Activated gamma-delta T cell treated with Interleukin-2 at 50 U/mL for 16 hours (primary cell): ENCODE measurements at regions not wholly inside any gene's neighbourhood (a gene's known extent, or its start where the extent isn't known, plus 50 kb on each side); places are given as distances from the start of the nearest gene placed in this dataset.
A peak's percentile ranks its signal among the peaks of the same experiment; 100 is the strongest.
"Not testable (repeated sequence)": the region's sequence is repeated elsewhere in the genome, so short reads cannot be mapped to it uniquely, and the experiment has no call there.

Experiments
- DNase-seq: peaks from one replicate; pipeline ENCODE4 v3.0.0-alpha.2; 2020

DNA sequence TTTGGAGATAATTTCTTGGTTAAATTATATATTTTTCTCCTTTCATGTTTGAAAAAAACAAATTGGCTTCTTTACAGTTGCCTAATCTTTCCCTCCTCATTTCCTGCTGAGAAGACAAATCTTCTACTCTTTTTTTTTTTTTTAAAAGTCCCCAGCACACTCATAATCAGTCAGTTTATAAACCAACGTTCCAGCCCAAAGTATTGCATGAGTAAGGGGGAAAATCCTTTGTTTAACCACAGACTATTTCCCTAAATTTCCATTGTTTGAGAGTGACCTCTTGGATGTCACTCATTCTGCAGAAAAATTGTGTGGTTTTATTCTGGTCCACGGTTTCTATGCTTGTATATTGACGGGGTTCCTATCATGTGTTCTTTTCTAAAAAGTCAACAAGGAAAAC, 55.1 kb upstream of the TLR4 start:
- no peak for DNase-seq

DNA sequence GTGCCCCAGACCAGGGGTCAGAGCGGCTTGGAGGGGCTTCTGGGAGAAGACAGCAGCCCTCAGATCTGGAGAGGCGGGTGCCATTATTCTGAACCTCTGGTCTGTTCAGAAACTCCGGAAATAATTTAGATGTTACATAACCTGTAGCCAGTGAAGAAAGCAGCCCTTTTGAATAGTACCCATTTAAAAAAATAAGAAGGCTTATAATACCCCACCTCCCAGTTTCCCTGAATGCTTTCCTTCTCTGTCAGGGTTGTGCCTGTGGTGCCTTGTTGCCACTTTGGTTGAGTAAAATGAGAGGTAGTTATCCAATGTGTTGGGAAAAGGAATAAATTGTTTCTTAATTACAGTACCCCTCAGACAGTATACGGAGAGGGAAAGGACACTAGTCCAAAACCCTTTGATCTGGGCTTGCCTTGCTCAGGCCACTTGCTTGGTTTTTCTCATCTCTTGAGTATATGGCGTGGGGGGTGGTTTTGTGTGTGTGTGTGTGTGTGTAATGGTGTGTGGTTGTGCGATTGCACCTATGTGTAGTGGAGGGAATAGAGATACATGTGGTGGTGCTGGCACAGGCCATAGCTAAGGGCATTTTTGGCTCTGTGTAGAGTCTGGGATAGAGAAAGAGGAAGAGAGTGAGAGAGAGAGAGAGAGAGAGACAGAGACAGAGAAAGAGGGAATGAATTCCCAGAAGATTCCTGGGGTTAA, 59.1 kb upstream of the TLR4 start:
- DNase-seq: no peak

DNA sequence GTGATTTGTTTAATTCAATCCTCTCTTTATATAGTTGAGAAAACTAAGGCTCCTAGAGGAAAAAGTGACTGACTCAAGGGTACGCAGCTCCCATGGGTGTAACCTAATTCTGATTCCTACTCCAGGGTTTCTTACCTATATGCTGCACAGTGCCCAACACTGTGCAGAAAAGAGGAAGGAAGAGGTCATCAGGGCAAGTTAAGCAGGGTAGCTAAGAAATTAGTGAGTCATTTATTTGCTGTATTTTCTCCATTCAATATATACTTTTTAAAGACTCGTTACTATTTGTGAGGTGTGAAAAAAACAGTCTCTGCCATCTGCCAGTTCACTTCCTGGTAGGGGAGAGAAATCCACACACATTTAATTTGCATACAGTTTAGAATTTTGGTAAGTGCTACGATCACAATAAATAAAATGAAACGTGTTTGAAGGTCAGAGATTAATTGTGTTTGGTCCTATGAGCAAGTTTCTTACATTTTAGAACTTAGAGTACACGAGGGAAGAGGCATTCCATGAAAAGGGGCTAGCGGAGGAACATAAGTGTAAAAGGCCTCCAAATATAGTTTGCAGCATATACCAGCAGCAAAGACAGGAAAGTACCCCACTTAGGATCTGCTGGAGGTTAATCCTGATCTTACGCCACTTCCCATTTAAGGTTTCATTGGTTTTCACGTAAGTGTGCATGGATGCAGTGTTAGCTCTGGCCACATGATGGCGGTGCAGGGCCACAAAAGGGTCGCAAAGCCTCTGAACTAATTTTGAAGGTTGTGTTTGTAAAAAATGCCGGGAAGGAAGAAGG, 59.9 kb upstream of the TLR4 start:
- peak; percentile 16 for DNase-seq

DNA sequence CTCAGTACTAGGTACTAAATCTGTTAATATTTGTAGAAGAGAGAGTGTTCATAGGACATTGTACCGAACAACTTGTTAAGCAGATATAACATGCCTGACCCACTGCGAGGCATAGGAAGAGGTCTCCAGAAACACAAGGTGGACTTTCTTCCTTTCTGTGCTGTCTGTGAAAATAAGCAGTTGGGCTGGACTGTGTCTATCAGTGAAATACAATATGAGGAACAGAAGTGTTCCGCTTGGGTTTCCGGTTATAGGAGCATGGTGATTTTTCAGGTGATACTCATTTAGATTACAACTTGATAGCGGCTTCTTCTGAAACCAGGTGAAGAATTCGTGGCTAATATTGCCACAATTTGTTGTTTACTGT, 60.9 kb upstream of the TLR4 start:
- DNase-seq: no peak

DNA sequence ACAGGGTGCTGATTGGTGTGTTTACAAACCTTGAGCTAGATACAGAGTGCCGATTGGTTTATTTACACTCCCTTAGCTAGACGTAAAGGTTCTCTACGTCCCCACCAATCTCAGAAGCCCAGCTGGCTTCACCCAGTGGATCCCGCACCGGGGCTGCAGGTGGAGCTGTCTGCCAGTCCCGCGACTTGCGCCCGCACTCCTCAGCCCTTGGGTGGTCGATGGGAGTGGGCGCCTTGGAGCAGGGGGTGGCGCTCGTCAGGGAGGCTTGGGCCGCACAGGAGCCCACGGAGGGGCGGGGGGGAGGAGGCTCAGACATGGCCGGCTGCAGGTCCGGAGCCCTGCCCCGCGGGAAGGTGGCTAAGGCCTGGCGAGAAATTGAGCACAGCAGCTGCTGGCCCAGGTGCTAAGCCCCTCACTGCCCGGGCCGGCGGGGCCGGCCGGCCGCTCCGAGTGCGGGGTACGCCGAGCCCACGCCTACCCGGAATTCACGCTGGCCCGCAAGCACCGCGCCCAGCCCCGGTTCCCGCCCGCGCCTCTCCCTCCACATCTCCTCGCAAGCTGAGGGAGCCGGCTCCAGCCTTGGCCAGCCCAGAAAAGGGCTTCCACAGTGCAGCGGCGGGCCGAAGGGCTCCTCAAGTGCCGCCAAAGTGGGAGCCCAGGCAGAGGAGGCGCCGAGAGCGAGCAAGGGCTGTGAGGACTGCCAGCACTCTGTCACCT, 61.5 kb upstream of the TLR4 start:
- DNase-seq: not testable (repeated sequence)

DNA sequence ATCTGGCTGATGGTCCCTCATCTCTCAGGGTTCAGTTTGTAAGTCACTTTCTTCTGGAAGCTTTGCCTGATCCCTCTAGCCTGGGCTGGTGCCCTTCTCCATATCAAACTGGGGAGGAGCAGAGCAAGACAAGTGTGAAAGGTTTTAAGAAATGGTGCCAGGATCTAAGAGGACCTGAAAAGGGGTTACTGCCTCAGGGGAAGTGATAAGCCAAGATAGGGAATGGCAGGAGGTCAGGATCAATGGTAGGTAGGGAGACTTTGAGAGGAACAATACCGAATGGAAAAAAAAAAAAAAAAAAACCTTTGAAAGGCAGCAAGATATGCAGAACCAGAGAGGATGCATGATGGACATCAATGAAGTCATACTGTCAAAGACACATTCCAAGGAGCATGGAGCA, 67.5 kb upstream of the TLR4 start:
- DNase-seq: no peak

DNA sequence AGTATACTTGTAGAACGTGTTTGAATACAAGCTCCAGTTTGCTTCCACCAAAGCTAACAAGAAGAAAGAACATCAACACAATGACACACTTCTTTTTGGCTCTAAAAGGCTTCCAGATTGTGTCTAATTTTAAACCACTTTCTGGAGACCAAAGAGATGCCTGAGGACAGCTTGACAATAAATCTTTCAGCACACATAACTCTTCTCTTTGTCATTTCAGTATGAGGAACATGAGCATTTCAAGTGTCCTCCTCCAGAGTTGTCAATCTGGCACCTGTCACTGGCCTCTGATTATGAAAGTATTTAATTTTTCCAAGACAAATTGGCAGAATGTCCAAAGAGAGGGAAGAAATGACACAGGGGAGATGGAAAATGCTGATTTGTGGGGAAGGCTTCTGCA, 79.0 kb upstream of the TLR4 start:
- no peak for DNase-seq

DNA sequence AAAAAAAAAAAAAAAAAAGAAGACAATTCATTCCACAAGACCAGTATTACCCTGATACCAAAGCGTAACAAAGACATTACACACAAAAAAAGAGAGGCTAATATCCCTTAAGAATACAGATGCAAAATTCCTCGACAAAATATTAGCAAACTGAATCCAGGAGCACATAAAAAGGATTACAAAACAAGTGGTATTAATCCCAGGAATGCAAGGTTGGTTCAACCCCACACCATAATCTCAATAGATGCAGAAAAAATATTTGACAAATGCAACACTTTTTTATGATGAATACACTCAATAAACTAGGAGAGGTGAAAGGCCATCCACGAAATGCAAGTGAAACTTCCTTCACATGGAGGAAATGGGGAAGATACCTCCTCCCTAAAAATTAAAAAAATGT, 80.1 kb upstream of the TLR4 start:
- no peak for DNase-seq

DNA sequence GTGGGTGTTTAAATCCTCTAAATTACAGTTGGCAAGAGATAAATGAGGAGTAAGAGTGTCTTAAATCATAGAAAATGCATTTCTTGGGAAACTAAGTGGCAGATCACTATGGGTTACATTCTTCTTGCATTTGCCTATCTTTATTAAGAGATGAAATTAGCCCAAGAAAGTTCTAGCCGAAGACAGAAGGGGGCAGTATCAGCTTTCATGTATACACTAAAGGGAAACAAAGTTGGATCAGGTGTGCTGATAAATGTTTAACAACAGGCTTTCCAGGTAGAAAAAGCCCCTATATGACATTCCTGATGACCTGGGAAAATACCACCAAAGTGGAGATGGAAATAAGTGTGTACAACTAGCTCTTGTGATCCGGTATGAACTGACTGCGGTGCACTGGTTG, 81.9 kb upstream of the TLR4 start:
- DNase-seq: no peak

DNA sequence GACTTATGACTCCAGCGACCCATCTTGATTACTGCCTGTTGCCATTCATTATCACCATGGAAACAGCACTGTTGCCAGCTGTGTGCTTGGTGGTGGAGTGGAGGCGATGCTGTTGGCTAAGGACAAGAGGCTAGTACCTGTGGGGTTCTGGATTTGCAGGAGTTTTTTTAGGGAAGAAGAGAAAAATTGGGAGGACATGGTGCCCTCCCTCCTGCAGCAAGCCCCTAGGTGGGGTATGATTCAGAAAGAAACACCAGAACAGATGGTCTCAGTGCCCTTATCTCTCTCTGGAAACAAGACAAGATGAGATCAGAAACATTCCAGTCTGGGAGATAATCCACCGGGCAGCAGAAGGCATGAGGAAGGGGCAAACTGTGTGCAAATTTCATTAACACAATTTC, 87.8 kb upstream of the TLR4 start:
- no peak for DNase-seq

DNA sequence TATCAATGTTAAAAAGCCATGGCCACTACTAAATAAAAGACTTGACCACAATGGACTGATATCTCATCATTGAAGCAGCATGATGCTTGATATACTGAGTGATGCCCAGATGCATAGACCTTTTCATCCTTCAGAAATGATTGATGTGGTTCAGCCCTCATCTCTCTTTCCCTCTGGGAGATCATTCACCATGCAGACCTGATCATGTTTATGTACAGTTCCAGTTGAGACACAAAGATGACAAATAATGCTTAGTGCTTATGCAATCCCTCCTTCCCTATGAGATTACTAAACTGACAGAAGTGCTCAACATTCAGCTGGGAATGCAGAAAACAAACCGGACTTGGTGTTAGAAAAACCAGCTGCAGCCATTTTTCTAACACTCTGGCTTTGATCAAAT, 91.9 kb upstream of the TLR4 start:
- no peak for DNase-seq

DNA sequence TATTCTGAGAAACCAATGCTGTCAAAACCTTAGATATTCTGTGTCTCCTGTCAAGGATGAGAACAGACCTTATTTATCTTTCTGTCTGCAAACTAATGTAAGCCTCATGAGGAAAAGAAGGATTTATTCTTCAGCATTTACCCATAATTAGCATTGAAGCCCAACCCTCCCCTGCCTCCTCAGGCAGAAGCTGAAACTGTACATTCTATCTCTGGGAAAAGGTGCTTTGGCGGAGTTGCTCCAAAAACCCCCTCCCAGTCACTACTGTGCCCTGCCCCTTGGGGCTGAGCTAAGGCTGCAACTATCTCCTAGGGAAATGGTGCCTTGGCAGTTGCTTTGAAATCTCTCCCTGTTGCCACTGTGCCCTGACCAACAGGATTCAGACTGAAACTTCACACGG, 106.2 kb upstream of the TLR4 start:
- no peak for DNase-seq

DNA sequence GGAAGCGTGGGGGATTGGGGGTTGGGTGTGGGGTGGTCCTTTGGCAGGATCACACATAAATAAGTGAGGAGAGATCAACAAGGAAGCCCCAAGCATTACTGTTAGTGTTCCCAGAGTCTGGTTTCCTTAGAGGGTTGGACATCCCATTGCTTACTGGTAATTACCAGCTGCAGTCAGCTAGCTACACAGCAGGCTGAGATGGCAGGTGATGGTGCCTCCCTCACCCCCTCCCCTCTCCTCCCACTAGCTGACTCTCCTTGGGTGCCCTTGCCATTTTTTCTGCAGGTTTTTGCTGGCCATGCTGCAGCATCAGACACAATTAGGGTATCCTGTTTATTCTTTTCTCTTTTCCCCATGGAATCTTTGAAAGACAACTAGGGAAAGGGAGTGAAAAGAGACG, 107.5 kb upstream of the TLR4 start:
- no peak for DNase-seq

DNA sequence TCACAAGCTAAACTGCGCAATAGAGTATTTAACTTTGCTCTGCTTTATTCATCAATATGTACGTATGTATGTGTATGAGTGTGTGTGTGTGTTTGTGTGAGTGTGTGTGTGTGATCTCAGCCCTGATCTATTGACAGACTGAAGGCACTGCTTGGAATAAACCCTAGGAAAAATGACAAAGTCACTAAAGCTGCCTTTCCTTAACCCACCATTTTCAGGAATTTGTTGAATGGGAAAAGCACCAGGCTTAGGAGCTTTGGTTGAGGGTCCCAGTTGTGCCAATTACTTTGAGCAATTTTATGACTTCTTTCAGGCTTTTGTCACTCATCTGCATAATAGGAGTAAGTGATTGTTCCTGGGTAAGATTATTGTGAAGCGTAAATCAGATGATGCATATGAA, 108.6 kb upstream of the TLR4 start:
- DNase-seq: no peak

DNA sequence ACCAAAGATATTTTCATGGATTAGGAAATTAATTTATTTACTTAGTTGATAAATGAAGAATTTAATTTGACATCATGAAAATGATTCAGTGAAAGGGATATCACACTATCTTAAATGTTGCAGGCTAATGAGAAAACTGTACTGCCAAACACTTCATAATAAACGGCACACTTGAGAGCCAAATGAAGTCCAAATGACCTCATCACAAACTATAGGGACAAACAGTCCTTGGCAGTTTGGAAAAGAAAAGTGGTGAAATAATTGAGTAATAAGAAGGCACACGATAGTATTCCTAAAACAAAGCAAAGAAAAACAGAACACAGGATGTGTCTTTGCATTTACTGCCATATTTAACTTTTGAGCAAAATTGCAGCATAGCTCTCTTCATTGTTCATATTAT, 116.9 kb upstream of the TLR4 start:
- DNase-seq: no peak

DNA sequence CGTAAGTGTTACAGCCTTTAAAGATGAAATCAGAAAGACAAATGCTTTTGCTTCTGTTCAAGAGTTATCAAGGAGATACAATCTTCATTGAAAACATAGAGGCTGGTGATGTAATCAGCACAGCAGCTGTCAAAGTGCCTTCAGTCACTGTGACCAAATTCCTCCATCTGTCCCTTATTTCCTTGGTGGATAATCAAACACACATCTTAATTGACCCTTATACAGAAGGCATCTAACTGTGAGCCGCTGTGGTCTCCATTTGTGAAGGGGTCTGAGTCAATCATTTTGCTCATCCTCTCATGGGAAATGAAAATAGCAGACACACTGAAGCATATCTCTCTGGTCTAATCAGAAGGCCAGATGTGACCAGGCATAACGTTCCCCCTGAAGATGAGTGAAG, 130.1 kb upstream of the TLR4 start:
- no peak for DNase-seq

DNA sequence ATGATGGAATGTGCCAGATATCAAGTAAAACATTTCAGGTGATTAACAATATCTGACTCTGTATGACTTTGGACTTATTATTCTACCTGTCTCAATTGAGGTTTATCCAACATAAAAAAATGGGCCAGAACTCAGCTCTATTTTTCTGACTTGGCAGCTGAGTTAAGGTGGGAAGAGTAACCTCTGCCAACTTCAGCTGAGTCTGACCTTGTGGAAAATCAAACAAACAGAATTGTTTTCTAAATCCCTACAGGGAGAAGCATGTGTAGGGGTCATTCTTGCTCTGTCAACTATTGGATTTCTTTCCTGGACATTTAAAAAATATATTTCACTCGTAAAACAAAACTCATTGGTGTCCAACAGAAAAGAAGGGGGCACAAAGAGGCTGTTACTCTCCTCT, 139.4 kb upstream of the TLR4 start:
- DNase-seq: no peak

DNA sequence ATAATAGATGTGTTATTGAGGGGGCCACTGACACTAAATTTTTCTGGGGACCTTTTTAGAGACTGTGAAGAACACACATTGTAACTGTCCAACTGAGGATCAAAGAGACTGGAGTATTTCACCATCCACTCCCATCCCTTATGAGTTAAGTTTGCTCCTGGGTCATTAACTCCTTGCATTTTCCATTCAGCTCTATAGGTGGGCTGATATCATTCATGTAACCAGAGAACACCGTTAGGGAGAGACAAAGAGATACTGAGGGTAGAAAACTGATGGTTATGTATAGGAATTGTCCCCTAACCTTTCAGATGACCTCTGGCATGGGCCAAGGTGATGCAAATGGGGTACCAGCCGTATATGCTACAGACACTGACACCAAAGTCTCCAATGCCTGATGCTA, 142.4 kb upstream of the TLR4 start:
- no peak for DNase-seq

DNA sequence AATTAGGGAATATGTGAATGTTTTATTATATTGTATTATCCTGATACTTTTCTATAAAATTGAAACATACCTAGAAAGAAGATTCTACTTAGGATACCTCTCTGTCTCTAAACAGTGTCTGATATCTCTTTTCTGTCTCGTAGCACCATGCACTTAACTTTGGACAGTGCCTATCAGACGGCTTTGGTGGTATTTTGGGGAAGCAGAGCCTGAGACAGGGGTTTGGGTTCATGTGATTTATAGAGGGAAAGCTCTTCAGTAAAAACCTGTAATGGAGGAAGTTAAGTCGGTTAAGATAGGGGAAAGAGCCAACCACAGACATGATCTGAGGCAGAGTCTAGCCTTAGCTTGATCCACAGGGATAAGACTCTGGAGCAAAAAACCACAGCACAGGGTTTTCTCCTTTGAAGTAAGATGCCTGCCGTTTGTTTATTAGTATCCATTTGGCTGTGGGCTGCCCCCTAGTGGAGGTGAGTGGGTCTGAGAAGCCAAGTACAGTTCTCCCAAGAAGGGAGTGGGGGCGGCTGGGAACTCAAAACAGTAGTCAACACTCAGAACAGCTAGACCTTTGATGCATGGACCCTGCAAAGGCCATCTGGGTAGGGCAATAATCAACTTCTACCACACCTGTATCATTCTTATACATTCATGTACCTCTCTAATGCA, 141.2 kb upstream of the ASTN2 start:
- no peak for DNase-seq

DNA sequence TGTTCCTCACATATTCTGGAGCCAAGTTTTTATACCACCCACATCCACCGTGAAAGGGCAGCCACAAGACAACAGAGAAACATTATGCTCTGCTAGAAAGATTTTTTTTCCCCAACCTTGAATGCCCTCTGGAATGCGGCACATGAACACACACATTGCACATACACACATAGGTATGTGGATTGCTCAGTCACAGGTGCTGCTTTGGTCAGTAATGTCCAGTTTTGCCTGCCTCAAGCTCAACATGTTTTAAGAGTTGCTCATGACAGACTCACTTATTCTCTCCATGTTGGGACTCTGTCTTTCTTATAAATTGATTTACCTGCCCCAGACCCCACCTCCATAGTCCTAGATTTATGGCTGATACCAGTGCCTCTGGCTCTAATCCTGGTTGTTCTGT, 138.0 kb upstream of the ASTN2 start:
- no peak for DNase-seq

DNA sequence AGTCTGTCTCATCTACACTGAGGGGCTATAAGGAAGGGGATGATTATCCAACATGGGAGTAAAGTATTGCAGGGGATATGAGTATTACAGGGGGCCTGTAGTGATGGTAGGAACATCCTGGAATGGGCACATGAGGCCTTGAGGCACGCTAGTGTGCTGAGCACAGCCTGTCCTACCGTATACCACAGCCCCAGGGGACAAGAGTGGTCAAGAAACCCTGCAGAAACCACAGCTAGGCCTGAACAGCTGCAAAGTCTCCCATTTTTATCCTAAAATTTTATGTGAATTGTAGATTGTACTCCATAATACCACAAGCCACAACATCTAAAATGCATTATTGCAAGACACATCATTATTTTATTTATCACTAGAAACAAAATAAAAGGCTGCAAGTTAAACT, 136.3 kb upstream of the ASTN2 start:
- no peak for DNase-seq

DNA sequence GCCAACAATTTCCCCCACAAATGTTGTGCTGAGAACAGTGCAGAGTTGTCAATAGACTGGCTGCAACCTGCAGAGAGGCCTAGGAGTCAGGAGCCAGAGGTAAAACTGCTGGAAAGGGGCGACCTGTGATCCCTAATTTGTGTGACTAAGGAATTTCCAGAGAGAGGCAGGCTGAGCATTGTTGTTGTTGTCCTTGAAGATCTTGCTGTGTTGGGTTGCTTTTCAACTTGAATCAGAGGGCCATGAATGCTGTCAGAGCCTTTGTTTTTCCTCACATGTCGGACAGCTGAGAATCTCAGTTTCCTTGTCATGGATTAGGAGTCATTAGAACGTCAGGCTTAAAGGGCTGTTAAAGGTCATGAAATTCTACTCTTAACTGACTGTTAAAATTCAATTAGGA, 134.6 kb upstream of the ASTN2 start:
- DNase-seq: no peak

DNA sequence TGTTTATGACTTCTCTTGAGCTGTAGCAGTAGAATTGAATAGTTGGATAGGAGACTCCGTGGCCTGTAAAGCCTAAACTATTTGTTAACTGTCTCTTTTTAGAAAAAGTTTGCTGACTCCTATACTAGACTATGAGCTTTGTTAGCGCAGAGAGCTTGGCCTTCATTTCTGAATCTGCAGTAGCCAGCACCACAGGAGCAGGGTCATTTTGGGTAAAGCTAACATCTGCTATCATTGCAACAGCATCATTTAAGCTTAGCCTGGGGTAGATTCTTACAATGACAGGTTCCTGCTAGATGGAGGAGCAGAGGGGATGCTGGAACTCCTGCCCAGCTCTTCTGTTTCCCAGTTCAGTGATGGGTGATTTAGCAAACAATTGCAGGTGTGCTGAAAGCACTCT, 133.7 kb upstream of the ASTN2 start:
- no peak for DNase-seq

DNA sequence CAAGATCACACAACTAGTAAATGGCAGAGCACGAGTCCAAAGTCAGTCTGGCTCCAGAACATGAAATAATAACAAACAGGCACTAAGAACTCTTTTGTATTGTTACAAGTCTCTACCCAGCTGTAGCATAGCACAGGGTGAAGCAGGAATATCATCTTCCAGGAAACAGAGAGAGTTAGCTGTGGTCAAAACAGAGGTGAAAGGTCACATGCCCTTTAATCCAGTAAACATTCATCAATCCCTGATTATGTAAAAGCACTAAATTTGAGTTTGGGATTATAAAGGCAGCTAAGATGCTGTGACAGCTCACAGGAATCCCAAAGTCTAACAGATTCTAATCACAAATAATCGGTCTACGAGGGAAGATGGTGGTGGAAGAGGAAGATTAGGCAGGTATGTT, 133.0 kb upstream of the ASTN2 start:
- DNase-seq: no peak
